Body of pancreas (tissue), 4 donors: ENCODE measurements at regions not wholly inside any gene's neighbourhood (a gene's known extent, or its start where the extent isn't known, plus 50 kb on each side); places are given as distances from the start of the nearest gene placed in this dataset.

Experiments
- POLR2A ChIP-seq, 3 donors: fragments of 450-650 bp; IDR thresholded peaks; one replicate each; pipeline ENCODE4 v1.6.1; 2016; ENCODE audit warnings: antibody characterized with exemption in 3 of 3, mild to moderate bottlenecking in 2 of 3
- TF ChIP-seq, protein P1 (sequence below), 7 experiments: fragments of 450-650 bp in 4 of 7; fragments of 200-600 bp in 3 of 7; sonication (generic) in 3 of 7; IDR thresholded peaks; one replicate each; pipeline ENCODE4 v1.5.1; 2016 to 2019; ENCODE audit warnings: antibody characterized with exemption in 7 of 7

DNA sequence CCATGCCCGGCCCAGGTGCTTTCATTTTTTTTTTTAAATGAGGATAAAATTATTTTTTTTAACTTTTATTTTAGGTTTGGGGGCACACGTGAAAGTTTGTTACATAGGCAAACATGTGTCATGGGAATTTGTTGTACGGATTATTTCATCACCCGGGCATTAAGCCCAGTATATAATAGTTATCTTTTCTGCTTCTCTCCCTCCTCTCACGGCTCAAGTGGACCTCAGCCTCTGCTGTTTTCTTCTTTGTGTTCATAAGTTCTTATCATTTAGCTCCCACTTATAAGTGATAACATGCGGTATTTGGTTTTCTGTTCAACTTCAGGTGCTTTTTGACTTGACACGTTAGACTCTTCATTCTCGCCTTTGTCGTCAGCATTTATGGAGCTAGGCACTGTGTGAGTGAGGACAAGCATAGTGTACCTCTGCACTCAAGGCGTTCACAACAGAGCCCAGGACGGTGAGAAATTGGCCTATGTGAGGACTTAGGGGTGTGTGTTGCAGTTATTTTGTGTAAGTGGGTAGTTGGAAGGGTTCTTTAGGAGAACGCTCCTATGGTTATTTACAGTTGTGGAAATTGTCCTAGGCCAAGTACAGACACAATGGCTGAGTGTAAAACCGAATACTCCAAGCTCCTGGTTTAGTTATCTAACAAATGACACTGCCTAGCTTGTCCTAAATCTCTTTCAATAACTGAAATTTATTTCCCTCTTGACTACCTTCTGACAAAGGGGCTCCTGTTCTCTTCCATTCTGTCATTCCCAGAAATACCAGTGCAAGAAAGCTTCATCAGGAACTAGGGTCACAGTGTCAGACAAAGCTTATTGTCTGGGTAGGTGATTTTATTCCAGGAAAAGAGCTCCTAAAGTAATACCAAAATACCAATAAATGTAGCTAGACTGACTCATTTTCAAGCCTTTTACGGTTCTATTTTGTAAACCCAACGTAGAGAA, 200.5 kb upstream of the PRICKLE1 start:
- TF ChIP-seq, protein P1, sequence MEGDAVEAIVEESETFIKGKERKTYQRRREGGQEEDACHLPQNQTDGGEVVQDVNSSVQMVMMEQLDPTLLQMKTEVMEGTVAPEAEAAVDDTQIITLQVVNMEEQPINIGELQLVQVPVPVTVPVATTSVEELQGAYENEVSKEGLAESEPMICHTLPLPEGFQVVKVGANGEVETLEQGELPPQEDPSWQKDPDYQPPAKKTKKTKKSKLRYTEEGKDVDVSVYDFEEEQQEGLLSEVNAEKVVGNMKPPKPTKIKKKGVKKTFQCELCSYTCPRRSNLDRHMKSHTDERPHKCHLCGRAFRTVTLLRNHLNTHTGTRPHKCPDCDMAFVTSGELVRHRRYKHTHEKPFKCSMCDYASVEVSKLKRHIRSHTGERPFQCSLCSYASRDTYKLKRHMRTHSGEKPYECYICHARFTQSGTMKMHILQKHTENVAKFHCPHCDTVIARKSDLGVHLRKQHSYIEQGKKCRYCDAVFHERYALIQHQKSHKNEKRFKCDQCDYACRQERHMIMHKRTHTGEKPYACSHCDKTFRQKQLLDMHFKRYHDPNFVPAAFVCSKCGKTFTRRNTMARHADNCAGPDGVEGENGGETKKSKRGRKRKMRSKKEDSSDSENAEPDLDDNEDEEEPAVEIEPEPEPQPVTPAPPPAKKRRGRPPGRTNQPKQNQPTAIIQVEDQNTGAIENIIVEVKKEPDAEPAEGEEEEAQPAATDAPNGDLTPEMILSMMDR (IDR thresholded peaks at IDR 0.05), result no peak
- no peak for TF ChIP-seq POLR2A (IDR thresholded peaks at IDR 0.05)
